IPS-18c (cell line): ENCODE measurements at regions not wholly inside any gene's neighbourhood (a gene's known extent, or its start where the extent isn't known, plus 50 kb on each side); places are given as distances from the start of the nearest gene placed in this dataset.
"Not testable (repeated sequence)": the region's sequence is repeated elsewhere in the genome, so short reads cannot be mapped to it uniquely, and the experiment has no call there.

Experiments used
- H3K4me3 ChIP-seq: 2 replicates; pipeline ENCODE4 v1.7.0; 2013; ENCODE audit warnings: low read depth, mild to moderate bottlenecking, low read length, moderate library complexity; ENCODE audit not compliant: insufficient read depth
- H3K9me3 ChIP-seq: one replicate; pipeline ENCODE4 v1.6.1; 2013; ENCODE audit warnings: mild to moderate bottlenecking, low read length, moderate library complexity; ENCODE audit not compliant: control insufficient read depth, insufficient read depth

- Histone ChIP-seq H3K4me3 (no peak overlapping the region), H3K9me3 (no peaks in the 10 kb centered on the region)
Observed at GRCh38 chr1:47519491-47519890, 81.6 kb downstream of the FOXD2 start.

- no peaks in the 10 kb centered on the region for H3K9me3 ChIP-seq
Observed at GRCh38 chr1:47519971-47520370, 82.1 kb downstream of the FOXD2 start.

GRCh38 chr1:47521034-47521881 lies 83.4 kb downstream of the FOXD2 start:
- Histone ChIP-seq H3K4me3 (no peak overlapping the region), H3K9me3 (no peaks in the 10 kb centered on the region)

More at GRCh38 chr1:47519971-47520370, 82.1 kb downstream of the FOXD2 start:
- no peak overlapping the region for H3K4me3 ChIP-seq

DNA sequence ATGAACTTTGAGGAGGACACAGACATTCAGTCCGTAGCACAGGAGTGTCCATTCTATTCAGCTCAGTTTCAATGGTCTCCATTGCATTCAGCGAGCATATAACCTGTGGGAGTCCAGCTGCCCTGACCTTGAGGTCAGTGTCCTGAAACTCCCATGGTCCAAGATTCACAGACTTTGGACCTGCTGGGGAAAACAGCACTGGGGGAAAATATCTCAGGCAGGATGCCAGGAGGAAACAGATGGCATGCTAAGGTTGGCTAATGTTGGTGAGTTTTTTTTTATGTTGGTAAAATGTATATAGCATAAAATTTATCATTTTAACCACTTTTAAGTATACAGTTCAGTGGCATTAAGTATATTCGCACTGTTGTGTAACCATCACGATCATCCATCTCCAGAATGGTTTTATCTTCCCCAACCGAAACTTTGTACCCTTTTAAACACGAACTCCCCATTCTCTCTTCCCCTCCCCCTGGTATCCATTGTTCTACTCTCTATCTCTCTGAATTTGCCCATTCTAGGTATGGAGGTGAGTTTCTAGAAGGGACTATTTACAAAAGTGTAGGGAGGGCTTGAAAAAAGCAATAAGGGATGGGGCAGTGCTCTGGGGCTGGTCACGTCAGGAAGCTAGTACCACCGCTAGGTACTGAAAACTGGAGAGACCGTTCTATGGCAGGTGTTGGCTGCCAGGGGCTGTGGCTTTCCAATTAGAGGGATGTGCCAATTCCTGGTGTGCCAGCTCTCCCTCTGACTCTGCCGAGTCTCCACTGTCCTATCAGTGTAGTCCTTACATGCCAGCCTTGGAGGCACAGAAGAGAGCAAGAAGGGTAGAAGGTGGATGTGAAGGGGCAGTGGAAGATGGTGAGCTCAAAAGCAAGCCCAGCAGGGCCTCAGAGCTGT lies 85.3 kb downstream of the FOXD2 start:
- no peaks in the 10 kb centered on the region for H3K9me3 ChIP-seq
- H3K4me3 ChIP-seq, result no peak overlapping the region

DNA sequence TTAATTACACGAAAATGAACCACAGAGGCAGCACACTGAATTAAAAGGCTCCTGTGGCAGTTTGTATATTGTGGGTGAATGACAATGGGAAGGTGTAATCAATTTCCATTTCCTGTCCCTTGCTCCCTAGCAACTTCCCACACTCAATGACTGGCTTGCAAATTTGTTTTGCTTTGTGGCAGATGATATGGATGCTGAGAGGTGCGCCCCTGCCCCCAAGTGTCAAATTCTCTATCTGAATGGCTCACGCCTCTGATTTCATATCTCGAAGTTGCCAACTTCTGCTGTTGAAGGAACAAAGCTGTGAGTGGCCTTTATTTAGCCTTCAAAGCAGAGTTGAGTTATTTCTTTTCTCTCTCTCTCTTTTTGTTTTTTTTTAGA lies 86.0 kb downstream of the FOXD2 start:
- Histone ChIP-seq H3K9me3 (no peaks in the 10 kb centered on the region), H3K4me3 (no peak overlapping the region)

DNA sequence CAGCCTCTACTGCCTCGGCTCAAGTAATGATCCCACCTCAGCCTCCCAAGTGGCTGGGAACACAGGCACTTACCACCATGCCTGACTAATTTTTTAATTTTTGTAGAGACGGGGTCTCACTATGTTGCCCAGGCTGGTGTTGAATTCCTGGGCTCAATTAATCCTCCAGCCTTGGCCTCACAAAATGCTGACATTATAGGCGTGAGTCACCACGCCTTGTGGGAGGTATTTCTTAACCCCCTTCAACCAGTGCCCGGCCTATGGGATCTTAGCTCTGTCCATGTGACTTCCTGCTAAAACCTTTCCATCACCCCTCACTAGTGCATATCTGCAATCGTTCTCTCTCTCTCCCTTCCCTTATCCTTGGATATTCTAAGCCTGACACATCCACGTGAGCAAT lies 86.4 kb downstream of the FOXD2 start:
- Histone ChIP-seq H3K9me3 (no peaks in the 10 kb centered on the region), H3K4me3 (no peak overlapping the region)

- H3K4me3 ChIP-seq, result no peak overlapping the region
- no peaks in the 10 kb centered on the region for H3K9me3 ChIP-seq
Observed at GRCh38 chr1:47527653-47528272, 89.9 kb downstream of the FOXD2 start.

- Histone ChIP-seq H3K9me3 (no peaks in the 10 kb centered on the region), H3K4me3 (no peak overlapping the region)
Observed at GRCh38 chr1:47529520-47530098, 91.8 kb downstream of the FOXD2 start.

GRCh38 chr1:47532921-47533792 lies 95.3 kb downstream of the FOXD2 start:
- H3K9me3 ChIP-seq, result peaks cover 4% of the 10 kb centered on the region
- H3K4me3 ChIP-seq, result peak overlapping the region; percentile 50

- H3K4me3 ChIP-seq, result no peak overlapping the region; the same call in 1 of the 2 replicates
Observed at GRCh38 chr1:47533793-47534328, 96.0 kb downstream of the FOXD2 start.

DNA sequence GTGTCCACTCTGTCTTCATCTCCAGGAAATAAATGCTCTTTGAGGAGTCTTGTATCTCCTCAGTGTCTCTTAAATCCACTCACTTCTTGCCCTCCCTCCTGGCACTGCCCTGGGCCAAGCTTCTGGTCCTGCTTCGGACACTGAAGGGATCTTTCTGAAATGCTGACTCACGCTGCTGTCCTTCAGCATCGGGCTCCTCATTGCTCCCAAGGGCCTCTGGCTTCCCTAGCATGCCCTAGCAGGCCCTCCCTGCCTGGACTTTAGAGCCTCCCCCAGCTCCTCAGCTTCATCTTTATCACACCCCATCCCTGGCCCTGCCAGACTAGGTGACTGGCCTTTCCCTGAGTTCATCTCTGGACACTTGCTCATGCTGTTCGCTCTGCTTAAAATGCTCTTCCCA lies 96.6 kb downstream of the FOXD2 start:
- no peak overlapping the region for H3K4me3 ChIP-seq
- H3K9me3 ChIP-seq, result peaks cover 4% of the 10 kb centered on the region

More at GRCh38 chr1:47533793-47534328, 96.0 kb downstream of the FOXD2 start:
- peaks cover 4% of the 10 kb centered on the region for H3K9me3 ChIP-seq

- Histone ChIP-seq H3K4me3 (no peak overlapping the region), H3K9me3 (peaks cover 4% of the 10 kb centered on the region)
Observed at GRCh38 chr1:47536646-47537118, 98.8 kb downstream of the FOXD2 start.

- Histone ChIP-seq H3K4me3 (no peak overlapping the region), H3K9me3 (peaks cover 10% of the 10 kb centered on the region)
Observed at GRCh38 chr1:47537268-47537667, 99.4 kb downstream of the FOXD2 start.

DNA sequence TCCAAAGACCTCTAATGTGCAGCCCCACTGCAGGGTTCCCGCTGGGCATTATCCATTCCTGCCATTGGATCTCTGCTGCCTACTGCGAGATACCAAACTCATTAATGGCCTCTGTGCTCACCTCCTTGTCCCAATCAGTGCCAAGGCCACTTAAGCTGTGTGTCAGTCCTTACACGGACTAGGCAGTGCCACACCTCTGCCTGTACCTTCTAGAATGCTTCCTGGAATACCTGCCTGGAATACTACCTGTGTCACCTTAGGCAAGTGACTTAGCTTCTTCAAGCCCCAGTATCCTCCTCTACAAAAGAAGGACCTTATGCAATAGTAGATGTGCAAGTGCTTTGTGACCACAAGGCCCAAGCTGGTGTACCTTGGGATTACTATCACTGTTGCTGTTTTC lies 100.1 kb downstream of the FOXD2 start:
- H3K9me3 ChIP-seq, result peaks cover 14% of the 10 kb centered on the region
- no peak overlapping the region for H3K4me3 ChIP-seq

DNA sequence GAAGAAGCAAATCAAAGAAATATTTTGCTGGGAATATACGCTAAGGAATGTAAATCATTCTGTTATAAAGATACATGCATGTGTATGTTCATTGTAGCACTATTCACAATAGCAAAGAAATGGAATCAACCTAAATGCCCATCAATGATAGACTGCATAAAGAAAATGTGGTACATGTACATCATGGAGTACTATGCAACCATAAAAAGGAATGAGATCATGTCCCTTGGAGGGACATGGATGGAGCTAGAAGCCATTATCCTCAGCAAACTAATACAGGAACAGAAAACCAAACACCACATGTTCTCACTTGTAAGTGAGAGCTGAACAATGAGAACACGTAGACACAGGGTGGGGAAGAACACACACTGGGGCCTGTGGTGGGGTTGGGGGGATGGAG lies 100.7 kb downstream of the FOXD2 start:
- peaks cover 14% of the 10 kb centered on the region for H3K9me3 ChIP-seq
- H3K4me3 ChIP-seq, result not testable (repeated sequence)

GRCh38 chr1:47541705-47542104 lies 103.9 kb downstream of the FOXD2 start:
- not testable (repeated sequence) for H3K9me3 ChIP-seq, H3K4me3 ChIP-seq
